ENCODE measurements at regions not wholly inside any gene's neighbourhood (a gene's known extent, or its start where the extent isn't known, plus 50 kb on each side); places are given as distances from the start of the nearest gene placed in this dataset.
"Not testable (repeated sequence)": the region's sequence is repeated elsewhere in the genome, so short reads cannot be mapped to it uniquely, and the experiment has no call there.

DNA sequence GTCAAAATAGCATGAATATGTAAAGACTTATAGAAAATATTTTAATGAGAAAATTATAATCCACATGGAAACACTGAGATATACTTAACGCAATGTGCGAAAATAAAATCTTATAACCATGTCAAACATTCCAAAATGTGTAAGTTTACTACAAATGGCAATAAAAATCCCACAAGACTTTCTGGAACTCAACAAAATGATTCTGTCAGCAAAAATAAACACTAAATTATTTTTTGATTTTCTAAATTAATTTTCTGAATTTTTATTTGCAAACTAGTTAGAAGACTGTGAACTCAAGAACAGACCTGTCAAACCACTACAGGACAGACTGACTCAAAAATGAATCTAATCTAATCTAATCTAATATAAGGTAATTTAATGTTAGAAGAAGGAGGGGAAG is 160.8 kb upstream of the KCTD7 start:
- Histone ChIP-seq H3K9me3 (ENCODE audit: control insufficient read depth, insufficient read depth, low read length) (no peaks in the 10 kb centered on the region), H3K9ac (ENCODE audit: low read depth, low read length) (no peak overlapping the region), H3K4me1 (ENCODE audit: insufficient read depth, low read length) (no peaks in the 10 kb centered on the region), H3K36me3 (ENCODE audit: insufficient read depth, low read length) (no peaks in the 10 kb centered on the region)

DNA sequence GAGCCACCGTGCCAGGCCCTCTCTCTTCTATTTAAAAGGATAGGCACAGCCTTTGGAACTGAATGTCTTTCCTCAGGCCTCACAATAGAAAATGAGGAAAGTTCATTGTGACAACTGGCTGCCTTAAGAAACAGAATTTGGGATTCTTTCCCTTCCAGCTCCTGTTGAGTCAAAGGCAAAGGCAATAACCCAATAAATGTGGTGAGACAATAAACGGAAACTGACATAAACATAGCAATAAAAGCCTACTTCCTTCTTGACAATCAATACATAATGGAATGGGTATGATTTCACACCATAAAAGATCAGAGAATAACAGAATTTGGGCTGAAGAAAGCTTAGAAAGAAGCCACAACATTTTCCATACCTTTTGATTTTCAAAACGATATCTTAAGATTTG is 155.6 kb upstream of the KCTD7 start:
- H3K4me1 ChIP-seq (ENCODE audit: insufficient read depth, low read length); H3K36me3 ChIP-seq (ENCODE audit: insufficient read depth, low read length); H3K9me3 ChIP-seq (ENCODE audit: control insufficient read depth, insufficient read depth, low read length); H3K9ac ChIP-seq (ENCODE audit: low read depth, low read length): not testable (repeated sequence)

DNA sequence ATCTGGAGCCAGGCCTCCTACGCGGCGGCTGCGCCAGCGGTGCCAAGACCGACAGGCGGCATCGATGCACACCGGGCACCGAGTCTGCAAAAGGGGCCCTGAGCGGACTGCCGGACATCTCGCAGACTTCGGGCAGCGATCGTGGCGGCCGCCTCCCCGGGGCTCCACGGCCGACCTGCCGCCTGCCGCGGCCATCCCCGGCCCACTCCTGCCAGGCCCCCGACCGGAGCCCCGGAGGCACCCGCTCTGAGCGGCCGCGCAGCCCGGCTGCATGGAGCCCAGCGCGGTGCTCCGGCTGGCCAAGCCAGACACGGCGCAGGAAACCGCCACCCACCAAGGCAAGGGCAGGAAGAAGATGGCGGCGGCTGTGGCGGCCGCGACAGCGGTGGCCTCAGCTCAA is 154.2 kb upstream of the KCTD7 start:
- Histone ChIP-seq H3K4me1 (ENCODE audit: insufficient read depth, low read length) (no peaks in the 10 kb centered on the region), H3K9me3 (ENCODE audit: control insufficient read depth, insufficient read depth, low read length) (no peaks in the 10 kb centered on the region), H3K9ac (ENCODE audit: low read depth, low read length) (no peak overlapping the region), H3K36me3 (ENCODE audit: insufficient read depth, low read length) (0 out of 2 replicates have a peak, but pooled peaks cover 3% of the 10 kb centered on the region)

DNA sequence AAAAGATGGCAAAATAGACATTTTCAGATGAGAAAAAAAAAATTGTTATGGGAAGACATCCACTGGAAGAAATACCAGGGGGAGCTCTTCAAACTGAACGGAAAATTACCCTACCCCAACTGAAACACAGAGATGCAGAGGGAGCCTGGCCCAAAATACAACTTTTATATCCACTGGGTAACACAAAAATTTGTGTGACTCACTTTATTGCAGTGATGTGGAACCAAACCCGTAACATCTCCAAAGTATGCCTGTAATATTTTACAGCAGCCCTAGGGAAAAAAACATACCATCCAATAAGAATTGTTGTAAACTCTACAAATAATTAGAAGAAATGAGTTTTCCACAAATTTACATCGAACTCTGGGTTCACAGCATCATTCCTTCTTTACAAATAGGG is 152.6 kb upstream of the KCTD7 start:
- not testable (repeated sequence) for H3K4me1 ChIP-seq (ENCODE audit: insufficient read depth, low read length); H3K36me3 ChIP-seq (ENCODE audit: insufficient read depth, low read length); H3K9me3 ChIP-seq (ENCODE audit: control insufficient read depth, insufficient read depth, low read length); H3K9ac ChIP-seq (ENCODE audit: low read depth, low read length)

DNA sequence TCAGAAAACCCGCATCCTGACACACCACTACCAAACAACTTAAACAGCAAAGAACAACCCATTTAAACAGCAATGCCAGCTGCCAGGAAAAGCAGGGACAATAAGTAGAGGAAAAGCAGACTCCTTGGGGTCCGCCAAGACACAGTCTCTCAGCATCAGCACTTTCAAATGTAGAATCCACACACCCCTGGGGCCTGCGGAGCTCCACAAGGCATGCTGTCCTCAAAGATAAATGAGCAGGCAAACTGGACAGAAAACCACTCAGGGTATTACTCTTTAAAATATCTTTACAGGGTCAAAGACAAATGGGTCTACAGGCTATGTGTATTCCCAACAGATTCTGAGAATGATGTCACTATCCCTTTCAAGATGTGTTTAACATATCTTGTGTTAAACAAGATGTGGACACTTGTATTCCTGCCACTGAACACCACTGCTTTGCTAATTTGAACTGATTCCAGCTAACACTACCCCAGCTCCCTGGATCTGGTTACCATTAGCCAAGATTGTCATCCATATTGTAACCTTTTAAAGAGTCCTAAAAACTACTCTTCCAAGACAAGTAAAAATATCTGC is 150.8 kb upstream of the KCTD7 start:
- H3K4me1 ChIP-seq (ENCODE audit: insufficient read depth, low read length); H3K9me3 ChIP-seq (ENCODE audit: control insufficient read depth, insufficient read depth, low read length); H3K36me3 ChIP-seq (ENCODE audit: insufficient read depth, low read length); H3K9ac ChIP-seq (ENCODE audit: low read depth, low read length): not testable (repeated sequence)

DNA sequence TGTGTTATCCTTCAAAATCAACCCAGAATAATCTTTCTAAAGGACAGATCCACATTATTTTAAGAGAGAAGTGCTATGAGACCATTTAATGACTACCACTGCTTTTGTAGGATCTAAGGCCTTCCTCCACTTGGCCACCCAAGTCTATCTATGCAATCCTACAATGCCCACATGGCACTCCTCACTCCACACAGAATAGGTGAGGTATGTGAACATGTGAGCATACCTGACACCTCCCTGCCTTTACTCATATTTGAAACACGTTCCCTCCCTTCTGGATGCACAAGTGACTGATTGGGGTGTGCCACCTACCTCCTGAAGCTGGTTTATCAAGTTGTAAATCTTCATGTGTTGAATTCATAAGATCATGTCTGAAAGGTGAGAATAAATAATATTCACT is 147.5 kb upstream of the KCTD7 start:
- H3K4me1 ChIP-seq (ENCODE audit: insufficient read depth, low read length); H3K36me3 ChIP-seq (ENCODE audit: insufficient read depth, low read length); H3K9me3 ChIP-seq (ENCODE audit: control insufficient read depth, insufficient read depth, low read length); H3K9ac ChIP-seq (ENCODE audit: low read depth, low read length): not testable (repeated sequence)

- H3K9ac ChIP-seq (ENCODE audit: low read depth, low read length); H3K4me1 ChIP-seq (ENCODE audit: insufficient read depth, low read length); H3K36me3 ChIP-seq (ENCODE audit: insufficient read depth, low read length); H3K9me3 ChIP-seq (ENCODE audit: control insufficient read depth, insufficient read depth, low read length): not testable (repeated sequence)
Observed at GRCh38 chr7:66489065-66489464, 139.6 kb upstream of the KCTD7 start.

GRCh38 chr7:66489741-66490140 is 138.9 kb upstream of the KCTD7 start:
- H3K9ac ChIP-seq (ENCODE audit: low read depth, low read length); H3K9me3 ChIP-seq (ENCODE audit: control insufficient read depth, insufficient read depth, low read length); H3K36me3 ChIP-seq (ENCODE audit: insufficient read depth, low read length); H3K4me1 ChIP-seq (ENCODE audit: insufficient read depth, low read length): not testable (repeated sequence)

DNA sequence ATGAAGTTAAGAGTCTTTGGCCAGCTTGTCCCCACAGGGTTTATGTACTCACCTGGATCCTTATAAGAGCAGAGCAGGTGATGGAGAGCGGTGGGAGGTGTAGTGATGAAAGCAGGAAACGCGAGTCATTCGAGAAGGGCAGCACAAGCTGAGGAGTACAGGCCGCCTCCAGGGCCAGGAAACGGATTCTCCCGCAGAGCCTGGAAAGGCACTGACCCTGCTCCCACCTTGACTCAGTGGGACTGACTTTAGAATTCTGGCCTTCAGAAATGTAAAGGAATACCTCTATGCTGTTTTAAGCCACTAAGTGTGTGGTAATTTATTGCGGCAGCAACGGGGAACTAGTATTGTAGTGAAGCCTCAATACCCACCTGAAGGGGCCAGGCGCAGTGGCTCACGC is 137.7 kb upstream of the KCTD7 start:
- not testable (repeated sequence) for H3K9me3 ChIP-seq (ENCODE audit: control insufficient read depth, insufficient read depth, low read length); H3K9ac ChIP-seq (ENCODE audit: low read depth, low read length); H3K4me1 ChIP-seq (ENCODE audit: insufficient read depth, low read length); H3K36me3 ChIP-seq (ENCODE audit: insufficient read depth, low read length)

- not testable (repeated sequence) for H3K36me3 ChIP-seq (ENCODE audit: insufficient read depth, low read length); H3K9me3 ChIP-seq (ENCODE audit: control insufficient read depth, insufficient read depth, low read length); H3K4me1 ChIP-seq (ENCODE audit: insufficient read depth, low read length)
- peak overlapping the region; percentile 66 for H3K9ac ChIP-seq (ENCODE audit: low read depth, low read length)
Observed at GRCh38 chr7:66492405-66492804, 136.3 kb upstream of the KCTD7 start.

DNA sequence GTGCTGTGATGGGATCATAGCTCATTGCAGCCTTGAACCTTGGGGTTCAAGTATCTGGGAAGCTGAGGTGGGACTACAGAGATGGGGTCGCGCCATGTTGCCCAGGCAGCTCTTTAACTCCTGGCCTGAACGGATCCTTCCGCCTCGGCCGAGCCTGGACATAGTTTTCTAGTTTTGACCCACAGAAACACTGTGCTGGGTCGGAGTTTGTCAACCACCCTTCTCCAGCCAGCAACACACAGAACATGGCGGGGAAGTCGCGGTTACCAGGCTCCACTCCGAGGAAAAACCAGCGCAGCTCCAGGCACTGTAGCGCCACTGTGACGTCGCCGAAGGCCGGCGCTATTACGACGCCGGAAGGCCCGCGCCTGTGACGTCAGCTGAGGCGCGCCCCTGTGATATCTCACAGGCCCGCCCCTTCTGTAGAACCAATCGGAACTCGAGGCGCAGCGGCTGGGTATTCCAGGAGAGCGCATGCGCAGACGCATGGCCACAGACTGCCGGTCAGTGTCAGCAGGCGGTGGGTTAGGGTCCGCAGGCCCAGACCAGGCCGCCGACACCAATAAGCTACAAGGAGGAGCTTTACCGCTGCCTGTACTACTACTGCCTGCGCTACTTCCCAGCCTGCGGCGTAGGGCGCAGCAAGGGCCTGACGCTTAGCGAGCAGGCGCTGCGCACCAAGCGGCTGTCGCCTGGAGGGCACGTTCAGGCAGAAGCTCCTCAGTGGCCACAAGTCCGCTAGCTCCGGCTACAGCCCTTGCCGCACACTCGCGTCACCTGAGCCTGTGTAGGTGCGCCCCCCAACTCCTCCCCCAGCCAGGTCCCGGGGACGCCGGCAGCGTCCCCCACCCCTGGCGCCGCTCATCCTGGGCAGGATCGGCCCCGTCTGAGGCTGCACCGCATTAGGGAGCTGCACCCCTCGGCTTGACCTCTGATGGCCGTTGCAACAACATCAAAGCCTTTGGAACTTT is 135.2 kb upstream of the KCTD7 start:
- no peaks in the 10 kb centered on the region for H3K9me3 ChIP-seq (ENCODE audit: control insufficient read depth, insufficient read depth, low read length)
- peak overlapping the region; percentile 66 for H3K9ac ChIP-seq (ENCODE audit: low read depth, low read length)
- H3K36me3 ChIP-seq (ENCODE audit: insufficient read depth, low read length), result no peaks in the 10 kb centered on the region
- no peaks in the 10 kb centered on the region for H3K4me1 ChIP-seq (ENCODE audit: insufficient read depth, low read length)

- H3K36me3 ChIP-seq (ENCODE audit: insufficient read depth, low read length), result no peaks in the 10 kb centered on the region
- peaks cover 5% of the 10 kb centered on the region; the same call in 1 of the 2 replicates for H3K4me1 ChIP-seq (ENCODE audit: insufficient read depth, low read length)
- no peaks in the 10 kb centered on the region for H3K9me3 ChIP-seq (ENCODE audit: control insufficient read depth, insufficient read depth, low read length)
- H3K9ac ChIP-seq (ENCODE audit: low read depth, low read length), result no peak overlapping the region
Observed at GRCh38 chr7:66497346-66497745, 131.3 kb upstream of the KCTD7 start.

DNA sequence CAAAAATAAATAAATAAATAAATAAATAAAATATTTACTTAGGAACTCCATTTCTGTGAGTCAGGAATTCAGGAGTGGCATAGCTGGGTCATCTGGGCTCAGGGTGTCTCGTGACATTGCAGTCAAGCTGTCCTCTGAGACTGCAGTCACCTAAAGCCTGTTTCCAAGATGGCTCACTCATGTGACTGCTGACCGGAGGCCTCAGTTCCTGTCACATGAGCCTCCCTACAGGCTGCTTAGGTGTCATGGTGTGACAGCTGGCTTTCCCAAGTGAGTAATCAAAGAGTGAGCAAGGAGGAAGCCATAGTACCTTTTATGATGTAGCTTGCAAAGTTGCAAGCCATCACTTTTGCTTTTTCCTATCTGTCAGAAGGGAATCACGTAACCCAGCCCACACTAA is 128.6 kb upstream of the KCTD7 start:
- H3K4me1 ChIP-seq (ENCODE audit: insufficient read depth, low read length), result peaks cover 6% of the 10 kb centered on the region; the same call in 1 of the 2 replicates
- no peaks in the 10 kb centered on the region for H3K9me3 ChIP-seq (ENCODE audit: control insufficient read depth, insufficient read depth, low read length)
- H3K9ac ChIP-seq (ENCODE audit: low read depth, low read length), result no peak overlapping the region
- no peaks in the 10 kb centered on the region for H3K36me3 ChIP-seq (ENCODE audit: insufficient read depth, low read length)

GRCh38 chr7:66502230-66503035 is 126.2 kb upstream of the KCTD7 start:
- H3K9ac ChIP-seq (ENCODE audit: low read depth, low read length), result no peak overlapping the region
- no peaks in the 10 kb centered on the region for H3K9me3 ChIP-seq (ENCODE audit: control insufficient read depth, insufficient read depth, low read length)
- peaks cover 6% of the 10 kb centered on the region; the same call in 1 of the 2 replicates for H3K4me1 ChIP-seq (ENCODE audit: insufficient read depth, low read length)
- H3K36me3 ChIP-seq (ENCODE audit: insufficient read depth, low read length), result no peaks in the 10 kb centered on the region

DNA sequence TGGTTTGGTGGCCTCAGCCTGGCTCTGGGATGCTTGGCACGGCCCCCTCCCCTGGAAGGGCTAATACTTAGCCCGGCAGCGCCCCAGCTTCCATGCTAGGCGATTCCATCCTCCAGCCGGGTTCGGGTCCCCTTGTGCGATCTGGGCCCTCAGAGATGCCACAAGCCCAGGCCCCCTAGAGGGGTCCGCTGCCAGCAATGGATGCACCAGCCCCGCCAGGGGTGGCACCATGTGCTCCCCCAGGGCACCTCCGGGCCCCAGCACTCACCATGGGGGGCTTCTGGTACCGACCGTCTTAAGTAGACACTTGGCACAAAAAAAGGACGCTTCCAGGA is 125.7 kb upstream of the KCTD7 start:
- Histone ChIP-seq H3K4me1 (ENCODE audit: insufficient read depth, low read length) (peaks cover 6% of the 10 kb centered on the region; the same call in 1 of the 2 replicates), H3K9me3 (ENCODE audit: control insufficient read depth, insufficient read depth, low read length) (no peaks in the 10 kb centered on the region), H3K36me3 (ENCODE audit: insufficient read depth, low read length) (no peaks in the 10 kb centered on the region), H3K9ac (ENCODE audit: low read depth, low read length) (no peak overlapping the region)

Data from ES-I3 (cell line).